Left ventricle myocardium inferior (tissue), 1 donor: ENCODE measurements at regions not wholly inside any gene's neighbourhood (a gene's known extent, or its start where the extent isn't known, plus 50 kb on each side); places are given as distances from the start of the nearest gene placed in this dataset.

ENCODE experiments used
- DNase-seq: peaks from one replicate; pipeline ENCODE4 v3.0.0-alpha.2; 2020
- H3K27ac ChIP-seq: fragments of 200-600 bp; replicated peaks from 2 replicates; pipeline ENCODE4 v1.8.0; 2021
- H3K27me3 ChIP-seq: fragments of 200-600 bp; 2 replicates; pipeline ENCODE4 v1.8.0; 2021; ENCODE audit warnings: low read depth
- H3K36me3 ChIP-seq: fragments of 200-600 bp; 2 replicates; pipeline ENCODE4 v1.8.0; 2021
- H3K4me1 ChIP-seq: fragments of 200-600 bp; 2 replicates; pipeline ENCODE4 v1.8.0; 2021
- H3K4me3 ChIP-seq: fragments of 200-600 bp; 2 replicates; pipeline ENCODE4 v1.8.0; 2021; ENCODE audit warnings: mild to moderate bottlenecking, moderate library complexity
- H3K9me3 ChIP-seq: fragments of 200-600 bp; replicated peaks from 2 replicates; pipeline ENCODE4 v1.8.0; 2021
- intact Hi-C: fragments of 100-400 bp; cut with micrococcal nuclease; formaldehyde crosslinking; loops from one replicate; pipeline ENCODE4 v1.11.0; 2022
- TF ChIP-seq, protein P1 (sequence below): fragments of 200-600 bp; IDR thresholded peaks from 2 replicates; pipeline ENCODE4 v1.8.0; 2021; ENCODE audit warnings: antibody characterized with exemption, mild to moderate bottlenecking, borderline replicate concordance
- donor health status: DM: no; HTN: yes; CAD: no; lungs with severe emphysema.

DNA sequence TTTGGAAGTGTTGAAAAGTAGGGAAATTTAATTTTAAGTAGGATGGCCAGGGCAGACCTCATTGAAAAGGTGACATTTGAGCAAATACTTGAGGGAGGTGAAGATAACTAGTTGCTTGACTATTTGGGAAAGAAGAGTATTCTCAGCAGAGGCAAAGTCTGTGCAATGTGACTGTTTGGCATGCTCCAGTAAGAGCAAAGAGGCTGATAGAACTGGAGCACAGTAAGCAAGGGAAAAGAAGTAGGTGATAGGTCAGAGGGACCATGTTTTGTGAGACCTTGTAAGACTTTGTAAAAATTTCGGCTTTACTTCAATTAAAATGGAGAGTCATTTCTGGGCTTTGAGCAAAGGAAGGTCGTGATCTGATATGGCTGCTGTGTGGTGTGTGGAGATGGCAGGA lies 335.8 kb downstream of the ZIC1 start:
- no peaks in the 10 kb centered on the region for H3K4me1 ChIP-seq
- no peak overlapping the region for H3K4me3 ChIP-seq
- no peaks in the 10 kb centered on the region for H3K9me3 ChIP-seq
- intact Hi-C loops, result no loop called here
- H3K36me3 ChIP-seq, result no peaks in the 10 kb centered on the region
- DNase-seq, result no peak
- H3K27me3 ChIP-seq, result no peaks in the 10 kb centered on the region
- TF ChIP-seq, protein P1, sequence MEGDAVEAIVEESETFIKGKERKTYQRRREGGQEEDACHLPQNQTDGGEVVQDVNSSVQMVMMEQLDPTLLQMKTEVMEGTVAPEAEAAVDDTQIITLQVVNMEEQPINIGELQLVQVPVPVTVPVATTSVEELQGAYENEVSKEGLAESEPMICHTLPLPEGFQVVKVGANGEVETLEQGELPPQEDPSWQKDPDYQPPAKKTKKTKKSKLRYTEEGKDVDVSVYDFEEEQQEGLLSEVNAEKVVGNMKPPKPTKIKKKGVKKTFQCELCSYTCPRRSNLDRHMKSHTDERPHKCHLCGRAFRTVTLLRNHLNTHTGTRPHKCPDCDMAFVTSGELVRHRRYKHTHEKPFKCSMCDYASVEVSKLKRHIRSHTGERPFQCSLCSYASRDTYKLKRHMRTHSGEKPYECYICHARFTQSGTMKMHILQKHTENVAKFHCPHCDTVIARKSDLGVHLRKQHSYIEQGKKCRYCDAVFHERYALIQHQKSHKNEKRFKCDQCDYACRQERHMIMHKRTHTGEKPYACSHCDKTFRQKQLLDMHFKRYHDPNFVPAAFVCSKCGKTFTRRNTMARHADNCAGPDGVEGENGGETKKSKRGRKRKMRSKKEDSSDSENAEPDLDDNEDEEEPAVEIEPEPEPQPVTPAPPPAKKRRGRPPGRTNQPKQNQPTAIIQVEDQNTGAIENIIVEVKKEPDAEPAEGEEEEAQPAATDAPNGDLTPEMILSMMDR, result no peak
- H3K27ac ChIP-seq, result no peak overlapping the region

DNA sequence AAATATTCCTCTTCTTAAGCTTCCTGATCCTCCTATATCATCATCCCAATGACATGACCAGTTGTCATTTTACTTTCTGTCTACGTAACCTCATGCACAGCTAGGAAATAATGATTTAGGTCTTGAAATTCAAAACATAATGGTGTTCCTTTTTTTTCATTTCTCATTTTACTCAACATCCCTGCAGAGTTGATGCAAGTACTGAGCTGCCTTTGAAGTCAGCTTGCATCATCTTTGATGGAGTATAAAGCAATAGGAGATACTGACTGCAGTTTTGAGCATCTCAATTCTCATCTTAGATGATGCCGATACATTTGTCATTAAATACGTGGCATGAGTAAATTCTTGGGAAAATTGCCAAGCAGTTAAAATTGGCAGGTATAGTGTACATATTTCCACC lies 346.1 kb downstream of the ZIC1 start:
- intact Hi-C loops, result no loop called here
- TF ChIP-seq, protein P1, result no peak
- H3K36me3 ChIP-seq, result no peaks in the 10 kb centered on the region

DNA sequence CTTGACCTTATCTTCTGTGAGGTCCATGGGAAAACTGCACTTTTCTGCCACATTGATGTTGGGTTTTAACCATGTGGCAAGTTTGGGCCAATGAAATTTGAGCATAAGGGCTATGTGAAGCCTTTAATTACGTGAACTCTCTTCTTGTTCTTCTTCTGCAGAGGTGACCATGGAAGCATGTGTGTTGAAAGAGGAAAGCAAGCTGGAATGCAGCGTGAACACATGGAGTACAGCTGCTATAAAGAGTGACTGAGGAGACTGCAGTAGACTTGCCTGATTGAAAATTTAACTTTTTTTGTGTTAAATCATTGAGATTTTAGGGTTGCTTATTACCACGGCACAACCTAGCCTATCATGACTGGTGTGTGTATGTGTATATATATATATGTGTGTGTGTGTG lies 347.3 kb downstream of the ZIC1 start:
- no peak for DNase-seq
- Histone ChIP-seq H3K9me3 (no peaks in the 10 kb centered on the region), H3K4me3 (no peak overlapping the region), H3K36me3 (no peaks in the 10 kb centered on the region), H3K27ac (no peak overlapping the region), H3K27me3 (no peaks in the 10 kb centered on the region), H3K4me1 (peaks cover 24% of the 10 kb centered on the region)
- intact Hi-C loops, result no loop called here
- TF ChIP-seq, protein P1, result no peak

More for the DNA sequence above, 346.1 kb downstream of the ZIC1 start:
- Histone ChIP-seq H3K27ac (no peak overlapping the region), H3K4me3 (no peak overlapping the region), H3K9me3 (no peaks in the 10 kb centered on the region), H3K4me1 (peaks cover 24% of the 10 kb centered on the region), H3K27me3 (no peaks in the 10 kb centered on the region)
- no peak for DNase-seq

DNA sequence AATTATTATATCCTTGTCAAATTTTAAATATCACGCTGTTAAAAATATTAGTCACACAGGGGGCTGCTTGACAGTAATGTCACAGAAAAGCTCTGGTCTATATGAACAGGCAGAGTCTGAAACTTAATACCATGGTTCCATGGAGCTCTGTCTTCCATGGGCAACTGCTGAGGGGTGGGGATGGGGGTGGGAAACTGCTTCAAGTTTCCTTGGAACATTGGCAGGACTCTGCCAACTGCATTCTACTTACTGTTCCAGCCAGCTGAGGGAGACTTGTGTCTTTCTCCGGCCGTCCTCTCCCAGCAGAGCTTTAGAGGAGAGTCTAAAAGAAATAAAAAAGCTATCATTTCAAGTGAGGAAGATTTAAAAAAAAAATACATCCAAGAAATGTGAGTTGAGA lies 348.7 kb downstream of the ZIC1 start:
- intact Hi-C loops, result no loop called here
- no peak for DNase-seq
- H3K27ac ChIP-seq, result peak overlapping the region; percentile 50

DNA sequence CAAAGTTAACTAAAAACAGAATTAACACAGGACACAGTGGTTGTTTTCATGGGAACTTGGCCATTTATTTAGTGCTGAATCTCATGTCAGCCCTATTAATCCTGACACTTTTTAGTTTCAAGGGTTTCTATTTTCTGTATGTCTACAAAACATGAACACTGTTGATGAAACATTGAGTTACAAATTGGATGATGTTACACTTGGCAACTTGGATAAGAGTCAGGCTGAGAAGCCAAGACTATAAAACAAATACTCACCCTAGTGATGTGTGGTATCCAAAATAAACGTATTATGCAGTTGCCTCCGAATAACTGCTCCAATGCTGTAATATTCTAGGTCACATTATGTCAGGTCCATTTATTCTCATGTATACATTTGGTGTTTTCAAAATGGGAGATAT lies 349.6 kb downstream of the ZIC1 start:
- no peaks in the 10 kb centered on the region for H3K36me3 ChIP-seq
- intact Hi-C loops, result no loop called here
- H3K4me3 ChIP-seq, result no peak overlapping the region
- TF ChIP-seq, protein P1, result no peak
- H3K27me3 ChIP-seq, result no peaks in the 10 kb centered on the region
- H3K9me3 ChIP-seq, result no peaks in the 10 kb centered on the region
- H3K27ac ChIP-seq, result peak overlapping the region; percentile 50
- DNase-seq, result no peak
- peaks cover 24% of the 10 kb centered on the region for H3K4me1 ChIP-seq

More for the DNA sequence above, 348.7 kb downstream of the ZIC1 start:
- TF ChIP-seq, protein P1, result no peak
- Histone ChIP-seq H3K36me3 (no peaks in the 10 kb centered on the region), H3K4me3 (no peak overlapping the region), H3K9me3 (no peaks in the 10 kb centered on the region), H3K27me3 (no peaks in the 10 kb centered on the region), H3K4me1 (peaks cover 24% of the 10 kb centered on the region)

DNA sequence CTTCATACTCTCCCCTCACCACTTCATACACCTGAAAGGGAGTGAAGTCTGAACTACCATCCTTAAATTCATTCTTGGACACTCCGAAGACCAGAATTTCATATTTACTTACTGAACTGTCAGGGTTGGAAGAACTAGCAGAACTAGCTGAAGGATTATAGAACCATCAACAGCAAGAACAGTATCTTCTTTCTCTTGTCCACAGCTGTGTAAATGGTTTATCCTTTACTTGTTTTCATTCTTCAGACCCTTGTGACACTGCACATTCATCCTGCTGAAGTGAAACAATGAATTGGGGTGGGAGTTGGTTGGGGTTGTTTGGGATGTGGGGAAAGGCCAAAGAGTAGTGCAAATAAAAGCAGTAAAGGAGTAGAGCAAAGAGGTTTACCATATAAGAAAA lies 350.9 kb downstream of the ZIC1 start:
- Histone ChIP-seq H3K9me3 (no peaks in the 10 kb centered on the region), H3K4me3 (no peak overlapping the region), H3K27ac (no peak overlapping the region), H3K27me3 (no peaks in the 10 kb centered on the region), H3K4me1 (peaks cover 24% of the 10 kb centered on the region), H3K36me3 (no peaks in the 10 kb centered on the region)
- DNase-seq, result no peak
- intact Hi-C loops, result no loop called here
- TF ChIP-seq, protein P1, result no peak
